Uterus (tissue), 3 donors: ENCODE measurements at regions not wholly inside any gene's neighbourhood (a gene's known extent, or its start where the extent isn't known, plus 50 kb on each side); places are given as distances from the start of the nearest gene placed in this dataset.
A peak's percentile ranks its signal among the peaks of the same experiment; 100 is the strongest.

Experiments
- DNase-seq, 2 donors: peaks; one replicate each; pipeline ENCODE4 v3.0.0-alpha.2; 2019 to 2020
- H3K27ac ChIP-seq, 2 donors: fragments of 200-600 bp; sonication (generic); 1 replicate in 1 of 2; 2 replicates in 1 of 2; pipeline ENCODE4 v1.5.1; 2016 to 2018
- H3K27me3 ChIP-seq, 2 donors: fragments of 200-600 bp; sonication (generic); one replicate each; pipeline ENCODE4 v1.5.1; 2018 to 2019; ENCODE audit warnings: control low read depth in 1 of 2
- H3K36me3 ChIP-seq, 2 donors: fragments of 200-600 bp; sonication (generic); one replicate each; pipeline ENCODE4 v1.5.1; 2019; ENCODE audit warnings: control low read depth in 1 of 2
- H3K4me1 ChIP-seq, 2 donors: fragments of 200-600 bp; sonication (generic); one replicate each; pipeline ENCODE4 v1.5.1; 2018 to 2019; ENCODE audit warnings: control low read depth in 1 of 2
- H3K4me3 ChIP-seq, 2 donors: fragments of 200-600 bp; sonication (generic); 1 replicate in 1 of 2; 2 replicates in 1 of 2; pipeline ENCODE4 v1.5.1; 2018 to 2019; ENCODE audit warnings: mild to moderate bottlenecking in 1 of 2
- H3K9me3 ChIP-seq, 2 donors: fragments of 200-600 bp; sonication (generic); one replicate each; pipeline ENCODE4 v1.5.1; 2019; ENCODE audit warnings: control low read depth in 1 of 2
- POLR2A ChIP-seq, 2 donors: fragments of 450-650 bp; IDR thresholded peaks; one replicate each; pipeline ENCODE4 v1.6.1; 2016; ENCODE audit warnings: antibody characterized with exemption in 2 of 2, mild to moderate bottlenecking in 1 of 2, moderate library complexity in 1 of 2
- intact Hi-C: fragments of 100-400 bp; cut with DNase I; formaldehyde crosslinking; loops from one replicate; pipeline ENCODE4 v1.15.1; 2023; ENCODE audit warnings: low total_unique reads
- TF ChIP-seq, protein P1 (sequence below), 4 experiments: fragments of 200-600 bp in 2 of 4; fragments of 450-650 bp in 2 of 4; sonication (generic) in 2 of 4; IDR thresholded peaks; one replicate each; pipeline ENCODE4 v1.5.1; 2016 to 2019; ENCODE audit warnings: antibody characterized with exemption in 4 of 4, mild to moderate bottlenecking in 2 of 4, moderate library complexity in 1 of 4
- donor health status: DM: yes; HTN: yes; CAD: no.

GRCh38 chr21:16192902-16193301, 463.1 kb downstream of the USP25 start:
- Histone ChIP-seq H3K4me3 (no peak overlapping the region), H3K9me3 (peaks cover 0 to 5% of the 10 kb centered on the region in 2 donors), H3K27ac (peak overlapping the region; percentile 84 to 98), H3K27me3 (no peaks in the 10 kb centered on the region), H3K4me1 (no peaks in the 10 kb centered on the region), H3K36me3 (no peaks in the 10 kb centered on the region)
- peak in 1 of 2 donors; percentile 61 for DNase-seq
- TF ChIP-seq POLR2A (IDR thresholded peaks at IDR 0.05): no peak
- TF ChIP-seq, protein P1, sequence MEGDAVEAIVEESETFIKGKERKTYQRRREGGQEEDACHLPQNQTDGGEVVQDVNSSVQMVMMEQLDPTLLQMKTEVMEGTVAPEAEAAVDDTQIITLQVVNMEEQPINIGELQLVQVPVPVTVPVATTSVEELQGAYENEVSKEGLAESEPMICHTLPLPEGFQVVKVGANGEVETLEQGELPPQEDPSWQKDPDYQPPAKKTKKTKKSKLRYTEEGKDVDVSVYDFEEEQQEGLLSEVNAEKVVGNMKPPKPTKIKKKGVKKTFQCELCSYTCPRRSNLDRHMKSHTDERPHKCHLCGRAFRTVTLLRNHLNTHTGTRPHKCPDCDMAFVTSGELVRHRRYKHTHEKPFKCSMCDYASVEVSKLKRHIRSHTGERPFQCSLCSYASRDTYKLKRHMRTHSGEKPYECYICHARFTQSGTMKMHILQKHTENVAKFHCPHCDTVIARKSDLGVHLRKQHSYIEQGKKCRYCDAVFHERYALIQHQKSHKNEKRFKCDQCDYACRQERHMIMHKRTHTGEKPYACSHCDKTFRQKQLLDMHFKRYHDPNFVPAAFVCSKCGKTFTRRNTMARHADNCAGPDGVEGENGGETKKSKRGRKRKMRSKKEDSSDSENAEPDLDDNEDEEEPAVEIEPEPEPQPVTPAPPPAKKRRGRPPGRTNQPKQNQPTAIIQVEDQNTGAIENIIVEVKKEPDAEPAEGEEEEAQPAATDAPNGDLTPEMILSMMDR (IDR thresholded peaks at IDR 0.05): no peak
- intact Hi-C loops: no loop called here

- Histone ChIP-seq H3K4me3 (peak overlapping the region; percentile 39 to 40), H3K36me3 (no peaks in the 10 kb centered on the region), H3K27me3 (no peaks in the 10 kb centered on the region), H3K27ac (peak overlapping the region; percentile 84 to 98), H3K9me3 (peaks cover 0 to 5% of the 10 kb centered on the region in 2 donors), H3K4me1 (no peaks in the 10 kb centered on the region)
- TF ChIP-seq, protein P1 (IDR thresholded peaks at IDR 0.05): no peak
- TF ChIP-seq POLR2A (IDR thresholded peaks at IDR 0.05): no peak
- DNase-seq: no peak
- intact Hi-C loops: no loop called here
Observed at GRCh38 chr21:16193496-16194094, 463.8 kb downstream of the USP25 start.

GRCh38 chr21:16194095-16194787, 464.5 kb downstream of the USP25 start:
- Histone ChIP-seq H3K27me3 (no peaks in the 10 kb centered on the region), H3K9me3 (peaks cover 0 to 5% of the 10 kb centered on the region in 2 donors), H3K4me1 (no peaks in the 10 kb centered on the region), H3K36me3 (no peaks in the 10 kb centered on the region), H3K4me3 (peak overlapping the region; percentile 39 to 40), H3K27ac (peak overlapping the region; percentile 84 to 98)
- intact Hi-C loops: no loop called here
- TF ChIP-seq, protein P1 (IDR thresholded peaks at IDR 0.05): peak; percentile 6 to 28 (median 20)
- TF ChIP-seq POLR2A (IDR thresholded peaks at IDR 0.05): peak in 1 of 2 donors; percentile 38
- peak; percentile 61 to 77 for DNase-seq

GRCh38 chr21:16194788-16195537, 465.2 kb downstream of the USP25 start:
- Histone ChIP-seq H3K27me3 (no peaks in the 10 kb centered on the region), H3K27ac (peak overlapping the region; percentile 84 to 98), H3K36me3 (no peaks in the 10 kb centered on the region), H3K4me1 (no peaks in the 10 kb centered on the region), H3K9me3 (peaks cover 0 to 3% of the 10 kb centered on the region in 2 donors), H3K4me3 (peak overlapping the region; percentile 39 to 40)
- no peak for TF ChIP-seq POLR2A (IDR thresholded peaks at IDR 0.05)
- TF ChIP-seq, protein P1 (IDR thresholded peaks at IDR 0.05): no peak
- intact Hi-C loops: no loop called here
- no peak for DNase-seq

DNA sequence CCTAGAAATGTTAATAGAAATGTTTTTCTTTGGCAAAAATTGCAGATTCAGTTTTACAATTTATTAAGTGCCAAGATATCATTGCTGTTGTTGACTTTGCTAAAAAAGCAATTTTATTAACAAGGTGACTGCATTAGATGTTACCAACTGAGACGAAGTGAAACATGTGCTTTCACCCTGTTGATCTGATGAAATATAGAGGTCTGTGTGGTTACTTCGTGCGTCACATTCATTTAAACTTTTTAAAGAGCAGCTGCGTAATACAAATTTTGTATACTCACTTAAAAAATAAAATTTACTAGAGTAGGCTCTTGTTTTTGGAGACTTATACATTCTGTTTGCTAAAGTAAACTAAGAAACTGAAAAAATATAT, 465.7 kb downstream of the USP25 start:
- peak overlapping the region; percentile 39 to 40 for H3K4me3 ChIP-seq
- no peak for TF ChIP-seq POLR2A (IDR thresholded peaks at IDR 0.05)
- TF ChIP-seq, protein P1 (IDR thresholded peaks at IDR 0.05): no peak
- DNase-seq: no peak
- intact Hi-C loops: no loop called here
- no peaks in the 10 kb centered on the region for H3K36me3 ChIP-seq
- peak overlapping the region; percentile 84 to 98 for H3K27ac ChIP-seq
- no peaks in the 10 kb centered on the region for H3K27me3 ChIP-seq
- H3K4me1 ChIP-seq: no peaks in the 10 kb centered on the region
- H3K9me3 ChIP-seq: no peaks in the 10 kb centered on the region
